ENCODE measurements at regions not wholly inside any gene's neighbourhood (a gene's known extent, or its start where the extent isn't known, plus 50 kb on each side); places are given as distances from the start of the nearest gene placed in this dataset.

DNA sequence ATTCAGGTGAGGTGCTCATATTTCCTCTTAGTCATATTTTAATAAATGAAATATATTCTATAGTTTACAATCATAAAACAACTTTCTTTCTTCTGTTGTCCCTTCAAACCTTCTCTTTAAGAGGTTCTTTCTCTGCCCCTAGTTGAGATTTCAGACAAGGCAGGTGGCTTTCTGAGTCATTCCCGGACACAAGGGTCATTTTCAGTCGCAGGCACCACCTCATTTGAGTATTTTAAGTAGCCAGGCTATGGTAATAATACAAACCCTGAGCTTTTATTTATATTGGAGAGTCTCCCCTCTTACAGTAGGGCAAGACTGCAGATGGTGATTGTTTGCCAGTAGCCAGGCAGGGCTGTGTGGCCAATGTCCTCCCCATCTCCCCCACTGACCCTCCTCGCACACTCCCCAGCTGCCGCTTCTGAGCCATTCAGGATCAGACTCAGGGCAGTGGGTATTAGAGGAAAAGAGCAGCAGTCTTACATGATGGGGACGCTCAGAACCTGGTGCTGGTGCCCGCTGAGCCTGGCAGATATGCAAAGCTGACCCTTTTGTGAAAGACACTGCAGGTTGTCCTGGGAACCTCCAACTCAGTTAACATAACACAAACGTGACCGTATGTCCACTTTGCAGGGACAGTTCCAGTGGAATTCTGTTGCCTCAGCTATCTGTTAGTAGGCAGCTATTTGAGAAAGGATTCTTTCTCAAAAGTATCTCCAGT, 101.1 kb upstream of the BCL2L14 start:
- RAD21 ChIA-PET (ENCODE audit: unreplicated experiment): interaction anchor here (0.6 to 1.7 kb wide), 6 partner anchors 10 to 87 kb away, joined by 3 to 8 read pairs (median 3); no protein-coding TSS in a partner anchor
- BruUV-seq (replicated peaks): no TSS peak
- no peaks in the 10 kb centered on the region for H4K20me1 ChIP-seq (ENCODE audit: control insufficient read depth, insufficient read depth)
- peak; percentile 92 for ATAC-seq
- SMC1A ChIA-PET (ENCODE audit: uncharacterized antibody, unreplicated experiment): interaction anchor here (0.6 to 2.5 kb wide), 13 partner anchors 10 to 206 kb away, joined by 3 to 20 read pairs (median 4); no protein-coding TSS in a partner anchor
- no peak overlapping the region for H3K4me3 ChIP-seq
- peak; percentile 91 for FAIRE-seq
- no peaks in the 10 kb centered on the region for H3K27me3 ChIP-seq (replicated peaks in 1 of 2; ENCODE audit: control insufficient read depth in 2 of 2, insufficient read depth in 2 of 2, low read length in 1 of 2)
- peak overlapping the region; percentile 48 for H3K27ac ChIP-seq (ENCODE audit: control insufficient read depth, insufficient read depth)
- WGBS (ENCODE audit: insufficient coverage, insufficient replicate concordance, low lambda C conversion rate, missing lambda C conversion rate): 40% methylated on average over 8 of the region's 8 CpGs
- peak; percentile 47 for DNase-seq (ENCODE audit: low read depth, low spot score)
- CTCF ChIA-PET: interaction anchor here (0.8 to 2.1 kb wide), 5 partner anchors 9 to 113 kb away, joined by 3 to 11 read pairs (median 5); no protein-coding TSS in a partner anchor
- H3K9ac ChIP-seq (ENCODE audit: control insufficient read depth, insufficient read depth, low read length): no peak overlapping the region
- intact Hi-C loops (cut with micrococcal nuclease; ENCODE audit: unreplicated experiment) (no loop called here), in situ Hi-C loops (cut with MboI) (no loop called here)
- H3K9me3 ChIP-seq (replicated peaks; ENCODE audit: control insufficient read depth, insufficient read depth, low read length): no peaks in the 10 kb centered on the region; the same call in 1 of the 3 replicates
- no peaks in the 10 kb centered on the region for H3K79me2 ChIP-seq (ENCODE audit: control insufficient read depth, insufficient read depth, low read length)
- no peak overlapping the region; the same call in 1 of the 2 replicates for H2AFZ ChIP-seq (ENCODE audit: control insufficient read depth, low read depth, low read length)
- no peaks in the 10 kb centered on the region for H3K36me3 ChIP-seq (ENCODE audit: control insufficient read depth in 2 of 2, insufficient read depth in 2 of 2, low read length in 1 of 2)
- peak overlapping the region; percentile 41 for H3K4me2 ChIP-seq (ENCODE audit: control insufficient read depth, insufficient read depth)
- peaks cover 17% of the 10 kb centered on the region for H3K4me1 ChIP-seq (ENCODE audit: control insufficient read depth, insufficient read depth, low read length)
- POLR2A ChIA-PET: interaction anchor here (1.7 kb wide), 1 partner anchor 12 kb away, joined by 4 read pairs; no protein-coding TSS in a partner anchor
- no peak for TF ChIP-seq BMI1 (IDR thresholded peaks at IDR 0.05; ENCODE audit: borderline replicate concordance)
- TF ChIP-seq CBX3 (IDR thresholded peaks at IDR 0.05; ENCODE audit: borderline replicate concordance, low read depth): no peak
- TF ChIP-seq MYB (IDR thresholded peaks at IDR 0.05; ENCODE audit: borderline replicate concordance, low read depth, low read length): no peak
- TF ChIP-seq SIN3A (IDR thresholded peaks at IDR 0.05; ENCODE audit: low read depth, low read length): no peak
- no peak for TF ChIP-seq IKZF1 (conservative IDR thresholded peaks at IDR 0.05)
- TF ChIP-seq MEF2A (IDR thresholded peaks at IDR 0.05; ENCODE audit: insufficient read depth, low read depth, low read length): peak; percentile 73; the same call in 1 of the 2 replicates
- TF ChIP-seq NFYA (IDR thresholded peaks at IDR 0.05; ENCODE audit: borderline replicate concordance, low read depth, low read length): no peak
- 0 out of 2 replicates have a peak, but pooled peaks have one; percentile 38 for TF ChIP-seq CBFB (IDR thresholded peaks at IDR 0.05; ENCODE audit: low read depth)
- no peak for TF ChIP-seq ZBTB40 (IDR thresholded peaks at IDR 0.05; ENCODE audit: borderline replicate concordance)
- TF ChIP-seq RUNX3 (IDR thresholded peaks at IDR 0.05; ENCODE audit: low read length): peak; percentile 82
- no peak for TF ChIP-seq GABPA (IDR thresholded peaks at IDR 0.05; ENCODE audit: low read depth)
- no peak for TF ChIP-seq ELK1 (IDR thresholded peaks at IDR 0.05; ENCODE audit: low read depth, low read length)
- no peak for TF ChIP-seq NFYB (IDR thresholded peaks at IDR 0.05; ENCODE audit: insufficient read depth, low read depth, low read length)
- TF ChIP-seq EED (IDR thresholded peaks at IDR 0.05; ENCODE audit: low read depth): peak; percentile 66
- no peak for TF ChIP-seq KAT2A (conservative IDR thresholded peaks at IDR 0.05; ENCODE audit: control insufficient read depth, low read depth, low read length)
- peak; percentile 87; the same call in 1 of the 2 replicates for TF ChIP-seq TCF3 (IDR thresholded peaks at IDR 0.05; ENCODE audit: borderline replicate concordance, insufficient read depth, low read depth, low read length)
- TF ChIP-seq RAD21 (IDR thresholded peaks at IDR 0.05; ENCODE audit: insufficient read depth, low read depth, low read length): peak; percentile 25; the same call in 1 of the 2 replicates
- no peak for TF ChIP-seq GATAD2B (conservative IDR thresholded peaks at IDR 0.05; ENCODE audit: low read depth)
- no peak for TF ChIP-seq TCF7 (IDR thresholded peaks at IDR 0.05; ENCODE audit: borderline replicate concordance)
- no peak for TF ChIP-seq TAF1 (IDR thresholded peaks at IDR 0.05; ENCODE audit: borderline replicate concordance, low read depth, low read length)

Measured in GM12878 (cell line).